T-helper 1 cell (primary cell): ENCODE measurements at regions not wholly inside any gene's neighbourhood (a gene's known extent, or its start where the extent isn't known, plus 50 kb on each side); places are given as distances from the start of the nearest gene placed in this dataset.
"Not testable (repeated sequence)": the region's sequence is repeated elsewhere in the genome, so short reads cannot be mapped to it uniquely, and the experiment has no call there.

Experiments used
- DNase-seq, 5 donors: peaks; one replicate each; pipeline ENCODE4 v3.0.0-alpha.2; 2012 to 2020

- no peak for DNase-seq
Observed at GRCh38 chr3:153385343-153385742, 223.3 kb downstream of the RAP2B start.

- no peak for DNase-seq
Observed at GRCh38 chr3:153392363-153392762, 230.3 kb downstream of the RAP2B start.

GRCh38 chr3:153394017-153394416 lies 232.0 kb downstream of the RAP2B start:
- no peak for DNase-seq

GRCh38 chr3:153396581-153396980 lies 234.6 kb downstream of the RAP2B start:
- DNase-seq: no peak

- DNase-seq: no peak
Observed at GRCh38 chr3:153397794-153398193, 235.8 kb downstream of the RAP2B start.

GRCh38 chr3:153399636-153400035 lies 237.6 kb downstream of the RAP2B start:
- peak in 1 of 5 donors; percentile 35 for DNase-seq

GRCh38 chr3:153400641-153401040 lies 238.6 kb downstream of the RAP2B start:
- DNase-seq: no peak

GRCh38 chr3:153404157-153404556 lies 242.1 kb downstream of the RAP2B start:
- no peak for DNase-seq

GRCh38 chr3:153405320-153405719 lies 243.3 kb downstream of the RAP2B start:
- DNase-seq: not testable (repeated sequence)

GRCh38 chr3:153410517-153410916 lies 248.5 kb downstream of the RAP2B start:
- DNase-seq: no peak

GRCh38 chr3:153414982-153415381 lies 253.0 kb downstream of the RAP2B start:
- no peak for DNase-seq

GRCh38 chr3:153422314-153422713 lies 260.3 kb downstream of the RAP2B start:
- DNase-seq: no peak

- not testable (repeated sequence) for DNase-seq
Observed at GRCh38 chr3:153423820-153424219, 261.8 kb downstream of the RAP2B start.

- no peak for DNase-seq
Observed at GRCh38 chr3:153426344-153426743, 264.3 kb downstream of the RAP2B start.

GRCh38 chr3:153426803-153427202 lies 264.8 kb downstream of the RAP2B start:
- DNase-seq: no peak

- DNase-seq: no peak
Observed at GRCh38 chr3:153429821-153430220, 267.8 kb downstream of the RAP2B start.

GRCh38 chr3:153431076-153431475 lies 269.1 kb downstream of the RAP2B start:
- DNase-seq: no peak

- no peak for DNase-seq
Observed at GRCh38 chr3:153437666-153438065, 275.6 kb downstream of the RAP2B start.

GRCh38 chr3:153438271-153438670 lies 276.2 kb downstream of the RAP2B start:
- DNase-seq: no peak

GRCh38 chr3:153439780-153440179 lies 277.8 kb downstream of the RAP2B start:
- no peak for DNase-seq

GRCh38 chr3:153440311-153440710 lies 278.3 kb downstream of the RAP2B start:
- DNase-seq: no peak

GRCh38 chr3:153442386-153442785 lies 280.4 kb downstream of the RAP2B start:
- DNase-seq: no peak

GRCh38 chr3:153442799-153443487 lies 280.9 kb downstream of the RAP2B start:
- DNase-seq: no peak

- DNase-seq: peak in 1 of 5 donors; percentile 11
Observed at GRCh38 chr3:153443961-153444360, 281.9 kb downstream of the RAP2B start.

- DNase-seq: no peak
Observed at GRCh38 chr3:153445817-153446216, 283.8 kb downstream of the RAP2B start.
